ENCODE measurements at regions not wholly inside any gene's neighbourhood (a gene's known extent, or its start where the extent isn't known, plus 50 kb on each side); places are given as distances from the start of the nearest gene placed in this dataset.
"Not testable (repeated sequence)": the region's sequence is repeated elsewhere in the genome, so short reads cannot be mapped to it uniquely, and the experiment has no call there.

GRCh38 chr21:18725653-18726052 is 322.1 kb upstream of the TMPRSS15 start:
- no peak for TF ChIP-seq CTCF (IDR thresholded peaks at IDR 0.05; ENCODE audit: low read depth, low read length)
- DNase-seq (ENCODE audit: extremely low read depth, low read depth): no peak

- TF ChIP-seq CTCF (IDR thresholded peaks at IDR 0.05; ENCODE audit: low read depth, low read length): no peak
- no peak for DNase-seq (ENCODE audit: extremely low read depth, low read depth)
These were observed 338.4 kb upstream of the TMPRSS15 start for GRCh38 chr21:18741954-18742353.

GRCh38 chr21:18743531-18743930 is 339.9 kb upstream of the TMPRSS15 start:
- DNase-seq (ENCODE audit: extremely low read depth, low read depth): no peak
- TF ChIP-seq CTCF (IDR thresholded peaks at IDR 0.05; ENCODE audit: low read depth, low read length): no peak

- no peak for DNase-seq (ENCODE audit: extremely low read depth, low read depth)
- TF ChIP-seq CTCF (IDR thresholded peaks at IDR 0.05; ENCODE audit: low read depth, low read length): no peak
These were observed 341.3 kb upstream of the TMPRSS15 start for GRCh38 chr21:18744840-18745239.

- not testable (repeated sequence) for DNase-seq (ENCODE audit: extremely low read depth, low read depth)
These were observed 349.3 kb upstream of the TMPRSS15 start for GRCh38 chr21:18752894-18753293.

GRCh38 chr21:18756272-18756671 is 352.7 kb upstream of the TMPRSS15 start:
- DNase-seq (ENCODE audit: extremely low read depth, low read depth): not testable (repeated sequence)

GRCh38 chr21:18759267-18759666 is 355.7 kb upstream of the TMPRSS15 start:
- DNase-seq (ENCODE audit: extremely low read depth, low read depth): no peak
- no peak for TF ChIP-seq CTCF (IDR thresholded peaks at IDR 0.05; ENCODE audit: low read depth, low read length)

- no peak for DNase-seq (ENCODE audit: extremely low read depth, low read depth)
- TF ChIP-seq CTCF (IDR thresholded peaks at IDR 0.05; ENCODE audit: low read depth, low read length): no peak
These were observed 356.2 kb upstream of the TMPRSS15 start for GRCh38 chr21:18759751-18760161.

GRCh38 chr21:18760247-18760646 is 356.7 kb upstream of the TMPRSS15 start:
- no peak for TF ChIP-seq CTCF (IDR thresholded peaks at IDR 0.05; ENCODE audit: low read depth, low read length)
- DNase-seq (ENCODE audit: extremely low read depth, low read depth): no peak
